ENCODE measurements at regions not wholly inside any gene's neighbourhood (a gene's known extent, or its start where the extent isn't known, plus 50 kb on each side); places are given as distances from the start of the nearest gene placed in this dataset.

GRCh38 chr4:177117256-177117655 lies 192.4 kb upstream of the NEIL3 start:
- Histone ChIP-seq H3K4me3 (ENCODE audit: low read length) (no peak overlapping the region), H3K27ac (ENCODE audit: low read length) (no peak overlapping the region), H4K20me1 (ENCODE audit: insufficient read depth, low read length) (no peaks in the 10 kb centered on the region), H2AFZ (ENCODE audit: low read depth, low read length) (no peak overlapping the region), H3K36me3 (replicated peaks; ENCODE audit: low read depth, low read length) (no peaks in the 10 kb centered on the region), H3K79me2 (ENCODE audit: low read length) (no peaks in the 10 kb centered on the region), H3K4me1 (ENCODE audit: low read length) (no peaks in the 10 kb centered on the region), H3K9ac (ENCODE audit: low read length) (no peak overlapping the region), H3K4me2 (ENCODE audit: low read length) (no peak overlapping the region), H3K27me3 (ENCODE audit: low read depth, low read length) (no peaks in the 10 kb centered on the region), H3K9me3 (ENCODE audit: insufficient read depth, low read length) (no peaks in the 10 kb centered on the region)
- TF ChIP-seq CTCF (IDR thresholded peaks at IDR 0.05; ENCODE audit: low read depth, low read length) (no peak), EZH2phosphoT487 (IDR thresholded peaks at IDR 0.05; ENCODE audit: low read depth) (no peak)

GRCh38 chr4:177118596-177118995 lies 191.1 kb upstream of the NEIL3 start:
- H3K4me1 ChIP-seq (ENCODE audit: low read length) = no peaks in the 10 kb centered on the region
- no peak overlapping the region for H2AFZ ChIP-seq (ENCODE audit: low read depth, low read length)
- H3K4me2 ChIP-seq (ENCODE audit: low read length) = no peak overlapping the region
- no peak overlapping the region for H3K9ac ChIP-seq (ENCODE audit: low read length)
- TF ChIP-seq CTCF (IDR thresholded peaks at IDR 0.05; ENCODE audit: low read depth, low read length) (no peak), EZH2phosphoT487 (IDR thresholded peaks at IDR 0.05; ENCODE audit: low read depth) (no peak)
- no peaks in the 10 kb centered on the region for H3K9me3 ChIP-seq (ENCODE audit: insufficient read depth, low read length)
- no peaks in the 10 kb centered on the region for H4K20me1 ChIP-seq (ENCODE audit: insufficient read depth, low read length)
- no peaks in the 10 kb centered on the region for H3K36me3 ChIP-seq (replicated peaks; ENCODE audit: low read depth, low read length)
- no peaks in the 10 kb centered on the region for H3K79me2 ChIP-seq (ENCODE audit: low read length)
- no peak overlapping the region for H3K27ac ChIP-seq (ENCODE audit: low read length)
- no peaks in the 10 kb centered on the region for H3K27me3 ChIP-seq (ENCODE audit: low read depth, low read length)
- no peak overlapping the region for H3K4me3 ChIP-seq (ENCODE audit: low read length)

- Histone ChIP-seq H3K36me3 (replicated peaks; ENCODE audit: low read depth, low read length) (no peaks in the 10 kb centered on the region), H3K79me2 (ENCODE audit: low read length) (no peaks in the 10 kb centered on the region), H3K27me3 (ENCODE audit: low read depth, low read length) (no peaks in the 10 kb centered on the region), H4K20me1 (ENCODE audit: insufficient read depth, low read length) (no peaks in the 10 kb centered on the region), H3K4me2 (ENCODE audit: low read length) (no peak overlapping the region), H3K27ac (ENCODE audit: low read length) (no peak overlapping the region), H2AFZ (ENCODE audit: low read depth, low read length) (no peak overlapping the region), H3K4me3 (ENCODE audit: low read length) (no peak overlapping the region), H3K9ac (ENCODE audit: low read length) (no peak overlapping the region), H3K9me3 (ENCODE audit: insufficient read depth, low read length) (no peaks in the 10 kb centered on the region), H3K4me1 (ENCODE audit: low read length) (no peaks in the 10 kb centered on the region)
- TF ChIP-seq EZH2phosphoT487 (IDR thresholded peaks at IDR 0.05; ENCODE audit: low read depth) (no peak), CTCF (IDR thresholded peaks at IDR 0.05; ENCODE audit: low read depth, low read length) (no peak)
Observed at GRCh38 chr4:177119021-177119471, 190.6 kb upstream of the NEIL3 start.

GRCh38 chr4:177119691-177120090 lies 190.0 kb upstream of the NEIL3 start:
- no peak overlapping the region for H2AFZ ChIP-seq (ENCODE audit: low read depth, low read length)
- H3K4me1 ChIP-seq (ENCODE audit: low read length) = no peaks in the 10 kb centered on the region
- H3K79me2 ChIP-seq (ENCODE audit: low read length) = no peaks in the 10 kb centered on the region
- no peak for TF ChIP-seq EZH2phosphoT487 (IDR thresholded peaks at IDR 0.05; ENCODE audit: low read depth)
- TF ChIP-seq CTCF (IDR thresholded peaks at IDR 0.05; ENCODE audit: low read depth, low read length) = no peak
- H3K4me3 ChIP-seq (ENCODE audit: low read length) = no peak overlapping the region
- H3K4me2 ChIP-seq (ENCODE audit: low read length) = no peak overlapping the region
- H4K20me1 ChIP-seq (ENCODE audit: insufficient read depth, low read length) = no peaks in the 10 kb centered on the region
- no peak overlapping the region for H3K27ac ChIP-seq (ENCODE audit: low read length)
- no peaks in the 10 kb centered on the region for H3K9me3 ChIP-seq (ENCODE audit: insufficient read depth, low read length)
- H3K36me3 ChIP-seq (replicated peaks; ENCODE audit: low read depth, low read length) = no peaks in the 10 kb centered on the region
- no peak overlapping the region for H3K9ac ChIP-seq (ENCODE audit: low read length)
- H3K27me3 ChIP-seq (ENCODE audit: low read depth, low read length) = no peaks in the 10 kb centered on the region
